GM12872 (cell line): ENCODE measurements at regions not wholly inside any gene's neighbourhood (a gene's known extent, or its start where the extent isn't known, plus 50 kb on each side); places are given as distances from the start of the nearest gene placed in this dataset.

ENCODE experiments used
- TF ChIP-seq, protein P1 (sequence below): IDR thresholded peaks from 3 replicates; pipeline ENCODE4 v1.5.1; 2011; ENCODE audit warnings: low read depth, mild to moderate bottlenecking, low read length, moderate library complexity; ENCODE audit not compliant: insufficient read depth

DNA sequence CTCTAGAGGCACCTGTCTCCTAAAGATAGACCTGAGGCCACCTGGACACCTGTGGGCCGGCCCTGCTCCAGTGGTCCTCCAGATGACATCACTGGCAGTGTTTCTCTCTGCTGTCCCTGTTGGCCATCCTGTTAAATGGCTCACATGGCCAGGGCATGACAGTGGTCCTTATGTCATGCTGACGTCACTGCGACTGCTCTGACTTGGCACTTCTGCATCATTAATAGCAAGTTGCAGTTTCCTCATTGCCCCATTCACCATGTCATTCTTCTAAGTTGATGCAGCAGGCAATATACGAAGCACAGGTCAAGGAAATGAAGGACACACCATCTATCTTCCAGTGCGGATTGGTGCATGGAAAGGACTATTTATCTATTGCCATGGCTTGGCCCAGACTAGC lies 1468.5 kb upstream of the TMEM132C start:
- TF ChIP-seq, protein P1, sequence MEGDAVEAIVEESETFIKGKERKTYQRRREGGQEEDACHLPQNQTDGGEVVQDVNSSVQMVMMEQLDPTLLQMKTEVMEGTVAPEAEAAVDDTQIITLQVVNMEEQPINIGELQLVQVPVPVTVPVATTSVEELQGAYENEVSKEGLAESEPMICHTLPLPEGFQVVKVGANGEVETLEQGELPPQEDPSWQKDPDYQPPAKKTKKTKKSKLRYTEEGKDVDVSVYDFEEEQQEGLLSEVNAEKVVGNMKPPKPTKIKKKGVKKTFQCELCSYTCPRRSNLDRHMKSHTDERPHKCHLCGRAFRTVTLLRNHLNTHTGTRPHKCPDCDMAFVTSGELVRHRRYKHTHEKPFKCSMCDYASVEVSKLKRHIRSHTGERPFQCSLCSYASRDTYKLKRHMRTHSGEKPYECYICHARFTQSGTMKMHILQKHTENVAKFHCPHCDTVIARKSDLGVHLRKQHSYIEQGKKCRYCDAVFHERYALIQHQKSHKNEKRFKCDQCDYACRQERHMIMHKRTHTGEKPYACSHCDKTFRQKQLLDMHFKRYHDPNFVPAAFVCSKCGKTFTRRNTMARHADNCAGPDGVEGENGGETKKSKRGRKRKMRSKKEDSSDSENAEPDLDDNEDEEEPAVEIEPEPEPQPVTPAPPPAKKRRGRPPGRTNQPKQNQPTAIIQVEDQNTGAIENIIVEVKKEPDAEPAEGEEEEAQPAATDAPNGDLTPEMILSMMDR, result no peak

DNA sequence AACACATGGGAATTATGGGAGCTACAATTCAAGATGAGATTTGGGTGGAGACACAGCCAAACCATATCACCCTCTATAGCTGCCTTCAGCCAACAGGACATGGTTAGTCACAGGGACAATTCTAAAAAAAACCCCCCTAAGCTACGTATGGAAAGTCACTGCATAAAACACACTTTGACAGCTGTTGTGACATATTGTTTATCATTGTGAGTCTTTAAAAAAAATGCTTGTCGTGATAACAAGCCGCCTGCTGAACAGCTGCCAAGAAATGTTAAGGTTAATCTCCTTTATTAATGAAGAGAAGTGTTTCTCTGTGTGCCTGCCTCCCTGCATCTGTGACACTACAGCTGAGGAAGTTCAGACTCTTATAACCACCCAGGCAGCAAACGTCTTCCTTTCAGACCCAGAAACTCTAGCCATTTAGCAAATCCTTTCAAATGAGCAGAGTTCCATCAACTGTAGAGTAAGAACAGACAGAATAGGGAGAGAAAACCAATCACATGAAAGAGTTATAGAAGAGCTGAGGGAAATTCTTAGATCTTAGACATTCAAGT lies 1459.6 kb upstream of the TMEM132C start:
- TF ChIP-seq, protein P1, result no peak

DNA sequence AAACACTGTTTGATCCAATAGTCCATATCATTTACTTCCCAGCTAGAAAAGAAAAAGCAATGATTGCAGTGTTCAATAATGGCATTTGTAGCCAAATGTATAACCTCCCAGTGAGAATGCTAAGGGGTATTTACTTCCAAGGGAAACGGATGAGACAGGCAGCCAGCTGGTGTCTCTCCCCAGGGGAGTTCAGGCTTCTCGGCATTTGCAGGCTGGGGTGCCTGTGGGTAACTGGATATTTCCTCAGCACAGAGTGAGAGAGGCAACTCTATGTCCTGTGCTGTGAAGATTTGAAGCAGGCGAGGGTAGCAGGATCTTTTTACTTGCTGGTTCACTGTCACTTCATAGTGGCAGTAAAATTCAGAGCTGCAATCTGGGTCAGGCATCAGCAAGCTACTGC lies 1455.6 kb upstream of the TMEM132C start:
- TF ChIP-seq, protein P1, result no peak

DNA sequence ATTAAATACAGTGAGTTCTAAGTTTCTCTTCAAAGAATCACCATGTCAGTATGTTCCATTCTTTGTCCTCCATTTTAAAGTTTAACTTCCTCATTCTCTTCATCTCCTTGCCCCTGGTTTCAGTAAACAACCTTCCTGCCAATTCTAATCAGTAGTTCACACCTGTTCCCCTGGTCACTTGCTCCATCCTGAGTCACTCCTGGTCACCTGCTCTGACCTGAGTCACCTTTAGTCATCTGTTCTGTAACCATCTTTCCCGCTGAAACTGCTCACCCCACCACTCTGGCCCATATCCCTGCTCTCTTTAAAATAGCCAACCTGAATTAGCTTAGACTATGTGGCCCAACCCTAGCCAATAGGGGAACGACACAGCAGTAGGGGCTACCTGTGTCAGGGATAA lies 1447.4 kb upstream of the TMEM132C start:
- TF ChIP-seq, protein P1, result no peak

DNA sequence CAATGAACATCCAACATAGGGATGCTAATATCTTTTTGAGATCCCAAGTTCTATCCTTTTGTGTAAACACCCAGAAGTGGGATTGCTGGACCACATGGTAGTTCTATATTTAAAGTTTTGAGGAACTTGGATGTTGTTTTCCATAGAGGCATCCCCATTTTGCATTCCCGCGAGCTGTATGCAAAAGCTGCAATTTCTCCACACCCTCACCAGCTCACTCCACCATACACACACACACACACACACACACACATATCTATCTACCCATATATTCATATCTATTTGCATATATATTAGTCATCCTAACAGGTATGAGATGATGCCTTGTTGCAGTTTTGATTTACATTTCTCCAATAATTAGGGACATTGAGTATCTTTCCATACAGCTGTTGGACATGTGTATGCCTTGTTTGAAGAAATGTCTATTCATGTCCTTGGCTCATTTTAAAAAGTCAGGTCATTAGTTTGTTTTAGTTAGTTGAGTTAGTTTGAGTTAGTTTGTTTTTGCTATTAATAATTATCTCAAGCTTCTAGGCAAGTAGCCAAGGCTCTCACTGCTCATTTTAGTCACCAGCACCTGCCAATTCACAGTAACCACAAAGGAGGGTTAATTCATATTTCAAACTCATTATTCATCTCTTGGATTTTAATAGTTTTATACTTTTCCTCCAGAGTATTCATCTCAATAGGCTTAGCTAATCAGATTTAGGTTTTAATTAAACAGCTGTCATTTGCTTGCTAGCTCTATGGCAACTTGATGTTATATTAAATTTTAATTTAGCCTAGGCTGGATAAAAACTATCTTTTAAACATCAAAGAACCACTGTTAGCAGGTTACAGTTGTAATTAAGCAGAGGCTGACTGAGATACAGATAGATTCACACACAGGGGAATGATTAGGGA lies 1435.9 kb upstream of the TMEM132C start:
- TF ChIP-seq, protein P1, result no peak

DNA sequence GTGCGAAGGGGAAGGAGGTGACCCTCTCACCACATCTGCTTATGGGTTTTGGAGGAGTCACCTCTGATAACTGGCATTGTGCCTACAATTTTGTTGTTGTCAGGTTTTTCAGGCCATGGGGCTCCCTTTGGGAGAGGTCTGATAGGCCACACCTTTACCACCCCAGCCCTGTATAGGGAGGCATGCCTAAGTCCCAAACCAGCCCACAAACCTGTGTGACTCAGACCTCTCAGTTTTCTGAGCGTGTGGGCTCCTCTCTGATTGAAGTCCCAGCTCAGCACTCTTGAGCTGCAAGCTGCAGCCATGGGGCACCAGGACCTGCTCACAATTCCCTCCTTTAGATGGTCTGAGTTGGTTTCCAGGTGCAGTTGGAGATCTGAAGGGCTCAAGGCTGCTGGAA lies 1429.3 kb upstream of the TMEM132C start:
- TF ChIP-seq, protein P1, result no peak

DNA sequence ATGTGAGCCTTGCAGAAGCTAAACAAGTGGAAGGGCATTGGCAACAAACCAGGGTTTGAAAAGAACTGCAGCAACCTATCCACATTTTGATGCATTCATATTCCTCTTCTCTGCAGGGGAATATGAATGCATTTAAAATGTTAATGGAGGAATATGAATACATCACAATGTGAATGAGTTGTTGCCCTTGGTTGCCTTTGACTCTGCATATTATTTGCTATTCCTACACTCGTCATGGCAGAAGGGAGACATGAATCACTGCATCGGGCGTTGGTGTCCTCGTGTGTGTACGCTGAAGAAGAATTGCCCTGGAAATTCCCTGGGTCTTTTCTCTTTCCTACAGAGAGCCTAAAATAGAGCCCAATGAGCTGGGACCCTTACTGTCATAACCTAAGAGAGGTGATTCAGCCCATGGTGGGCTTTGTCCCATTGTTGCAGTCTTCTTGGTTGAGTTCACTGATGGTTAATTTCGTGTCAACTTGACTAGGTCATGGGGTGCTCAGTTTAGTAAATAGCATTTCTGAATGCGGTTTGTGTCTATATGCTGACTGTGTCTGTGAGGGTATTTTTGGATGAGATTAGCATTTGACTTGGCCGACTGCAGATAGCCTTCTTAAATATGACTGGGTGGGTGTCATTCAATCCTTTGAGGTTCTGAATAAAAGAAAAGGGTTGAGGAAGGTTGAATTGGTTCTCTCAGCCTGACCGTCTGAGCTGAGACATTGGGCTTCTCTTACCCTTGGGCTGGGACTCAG lies 1422.9 kb upstream of the TMEM132C start:
- TF ChIP-seq, protein P1, result no peak
